NAMALWA (cell line): ENCODE measurements at regions not wholly inside any gene's neighbourhood (a gene's known extent, or its start where the extent isn't known, plus 50 kb on each side); places are given as distances from the start of the nearest gene placed in this dataset.
"Not testable (repeated sequence)": the region's sequence is repeated elsewhere in the genome, so short reads cannot be mapped to it uniquely, and the experiment has no call there.

Experiments
- DNase-seq: peaks from one replicate; pipeline ENCODE4 v3.0.0-alpha.2; 2015; ENCODE audit warnings: low spot score

DNA sequence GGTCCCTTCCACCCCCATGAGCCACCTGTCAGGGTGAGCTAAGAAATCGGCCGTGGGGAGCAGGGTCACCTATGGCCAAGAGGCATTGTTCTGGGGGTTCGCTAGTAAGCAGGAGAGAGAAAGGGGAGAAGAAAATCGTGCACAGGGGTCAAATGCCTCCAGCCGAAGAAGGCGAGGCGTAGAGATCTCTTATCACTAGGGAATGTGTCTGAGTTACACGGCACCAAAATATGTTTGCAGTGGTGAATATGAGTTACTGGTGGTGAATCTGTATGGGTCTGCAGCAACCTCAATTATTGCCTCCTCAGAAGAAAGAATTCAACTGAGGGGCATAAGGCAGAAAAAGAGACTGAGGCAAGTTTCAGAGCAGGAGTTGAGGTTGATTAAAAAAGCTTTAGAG is 54.2 kb upstream of the RABGAP1L start:
- no peak for DNase-seq

GRCh38 chr1:174103766-174104165 is 55.6 kb upstream of the RABGAP1L start:
- DNase-seq = no peak

DNA sequence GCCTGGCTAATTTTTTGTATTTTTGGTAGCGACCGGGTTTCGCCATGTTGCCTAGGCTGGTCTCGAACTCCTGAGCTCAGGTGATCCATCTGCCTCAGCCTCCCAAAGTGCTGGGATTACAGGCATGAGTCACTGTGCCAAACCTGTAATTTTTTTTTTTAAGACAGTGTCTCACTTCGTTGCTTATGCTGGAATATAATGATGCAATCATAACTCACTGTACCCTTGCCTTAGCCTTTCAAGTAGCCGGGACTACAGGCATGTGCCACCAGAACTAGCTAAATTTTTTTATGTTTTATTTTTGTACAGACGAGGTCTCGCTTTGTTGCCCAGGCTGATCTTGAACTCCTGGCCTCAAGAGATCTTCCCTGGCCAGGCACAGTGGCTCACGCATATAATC is 57.3 kb upstream of the RABGAP1L start:
- DNase-seq = not testable (repeated sequence)

DNA sequence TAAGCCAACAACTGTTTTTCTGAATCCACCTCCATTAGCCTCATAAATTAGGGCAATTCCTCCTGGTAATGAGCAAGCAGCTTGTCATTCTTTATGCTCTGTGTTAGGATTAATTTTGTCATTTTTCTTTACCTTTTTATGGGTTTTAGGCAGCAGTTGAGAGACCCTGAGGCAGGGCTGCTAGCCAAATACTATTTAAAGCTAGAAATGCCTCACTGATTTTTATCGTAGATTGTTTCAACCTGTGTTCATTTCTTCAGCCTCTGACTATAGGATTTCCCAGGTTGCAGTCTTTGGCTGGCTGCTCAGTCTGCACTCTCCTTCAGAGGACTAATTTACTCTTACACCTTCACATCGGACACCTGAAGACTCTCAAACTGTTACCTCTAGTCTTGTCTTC is 61.9 kb upstream of the RABGAP1L start:
- DNase-seq = no peak

DNA sequence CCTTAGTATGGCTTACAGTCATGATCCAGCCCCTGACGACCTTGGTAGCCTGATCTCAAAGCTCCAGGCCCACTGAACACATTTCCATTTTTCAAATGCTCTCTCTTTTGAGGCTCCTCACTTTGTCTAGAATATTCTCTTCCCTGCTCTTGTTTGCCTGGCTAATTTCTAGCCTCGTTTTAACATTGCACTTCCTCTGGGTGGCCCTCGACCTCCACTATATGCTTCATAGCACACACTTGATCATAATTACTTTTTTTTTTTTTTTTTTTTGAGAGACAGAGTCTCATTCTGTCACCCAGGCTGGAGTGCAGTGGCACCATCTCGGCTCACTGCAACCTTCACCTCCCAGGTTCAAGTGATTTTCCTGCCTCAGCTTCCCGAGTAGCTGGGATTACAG is 65.5 kb upstream of the RABGAP1L start:
- peak; percentile 66 for DNase-seq

- no peak for DNase-seq
Observed at GRCh38 chr1:174090471-174090870, 68.3 kb upstream of the RC3H1 start.

DNA sequence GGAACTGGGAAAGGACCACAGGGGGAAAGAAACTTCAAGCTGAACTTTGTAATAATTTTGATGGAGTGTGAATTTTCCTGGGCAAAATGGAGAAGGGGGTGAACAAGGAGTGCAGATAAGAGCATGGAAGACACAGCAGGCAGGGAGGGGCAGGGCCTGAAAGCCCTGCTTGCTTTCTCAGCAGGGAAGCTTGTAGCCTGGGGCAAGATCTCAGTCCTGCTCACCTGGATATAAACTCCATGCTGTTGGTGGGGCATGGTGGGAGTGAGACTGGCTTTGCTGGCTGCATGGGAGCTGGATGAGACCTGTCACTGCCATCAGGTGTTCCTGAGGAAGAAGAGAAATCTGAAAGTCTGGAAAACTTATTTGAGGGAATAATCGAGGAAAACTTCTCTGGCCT is 58.7 kb upstream of the RC3H1 start:
- no peak for DNase-seq

- DNase-seq = no peak
Observed at GRCh38 chr1:174079796-174080195, 57.6 kb upstream of the RC3H1 start.

- not testable (repeated sequence) for DNase-seq
Observed at GRCh38 chr1:174078916-174079315, 56.8 kb upstream of the RC3H1 start.

DNA sequence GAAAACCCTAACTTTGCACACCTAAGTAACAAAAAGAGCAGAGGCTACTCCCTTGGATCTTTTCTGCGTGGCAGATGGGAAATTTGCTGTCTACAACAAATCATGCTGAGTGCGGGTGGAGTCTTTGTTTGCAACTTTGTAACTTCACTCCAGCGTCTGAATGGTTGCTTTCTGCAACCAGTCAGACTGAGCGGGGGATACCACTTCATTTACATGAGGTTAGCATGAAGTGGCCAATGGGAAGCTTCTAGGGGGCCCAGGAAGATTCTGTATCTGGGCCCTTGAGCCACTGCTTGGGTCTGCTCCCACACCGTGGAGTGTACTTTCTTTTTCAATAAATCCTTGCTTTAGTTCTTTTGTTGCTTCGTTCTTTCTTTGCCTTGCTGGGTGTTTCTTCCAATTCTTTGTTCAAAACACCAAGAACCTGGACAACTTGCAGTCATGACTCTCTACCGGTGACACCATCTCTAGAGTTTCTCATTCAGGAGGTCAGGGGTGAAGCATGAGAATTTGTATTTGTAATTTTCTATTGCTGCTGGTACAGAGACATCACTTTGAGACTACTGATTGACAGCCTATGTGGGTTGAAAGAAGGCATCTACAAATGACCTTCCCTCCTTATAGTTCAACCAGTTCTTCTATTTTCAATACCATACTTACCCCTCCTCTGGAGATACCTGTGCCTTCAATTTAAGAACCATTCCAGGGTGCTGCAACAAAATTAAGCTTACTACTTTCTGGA is 55.8 kb upstream of the RC3H1 start:
- DNase-seq = no peak

GRCh38 chr1:174075245-174075692 is 53.1 kb upstream of the RC3H1 start:
- DNase-seq = no peak

GRCh38 chr1:174074757-174075156 is 52.6 kb upstream of the RC3H1 start:
- peak; percentile 58 for DNase-seq

- DNase-seq = no peak
Observed at GRCh38 chr1:174072581-174072980, 50.4 kb upstream of the RC3H1 start.
